HFFc6 (cell line): ENCODE measurements at regions not wholly inside any gene's neighbourhood (a gene's known extent, or its start where the extent isn't known, plus 50 kb on each side); places are given as distances from the start of the nearest gene placed in this dataset.

Experiments used
- DNase-seq: peaks from one replicate; pipeline ENCODE4 v3.0.0-alpha.2; 2018
- H3K27ac Mint-ChIP-seq: 2 replicates; pipeline ENCODE4 v1.8.0; 2020; ENCODE audit warnings: mild to moderate bottlenecking, mixed read lengths
- H3K27me3 Mint-ChIP-seq: 2 replicates; pipeline ENCODE4 v1.8.0; 2021; ENCODE audit warnings: mild to moderate bottlenecking, moderate library complexity, mixed read lengths; ENCODE audit not compliant: insufficient read depth
- H3K36me3 Mint-ChIP-seq: 2 replicates; pipeline ENCODE4 v1.8.0; 2021; ENCODE audit warnings: low read depth, mixed read lengths
- H3K4me1 Mint-ChIP-seq: 2 replicates; pipeline ENCODE4 v1.8.0; 2020; ENCODE audit warnings: low read depth, mixed read lengths
- H3K4me3 Mint-ChIP-seq: 2 replicates; pipeline ENCODE4 v1.8.0; 2020; ENCODE audit warnings: mild to moderate bottlenecking, moderate library complexity, mixed read lengths
- H3K9me3 Mint-ChIP-seq: 2 replicates; pipeline ENCODE4 v1.8.0; 2020; ENCODE audit warnings: mild to moderate bottlenecking, mixed read lengths
- CTCF ChIP-seq: fragments of 200-600 bp; sonication (generic); IDR thresholded peaks from 2 replicates; pipeline ENCODE4 v1.5.0; 2021; ENCODE audit warnings: antibody characterized with exemption, mild to moderate bottlenecking

- Mint-ChIP-seq H3K27ac (no peak overlapping the region), H3K27me3 (no peaks in the 10 kb centered on the region), H3K36me3 (peaks cover 18% of the 10 kb centered on the region), H3K4me1 (peaks cover 16% of the 10 kb centered on the region), H3K4me3 (no peak overlapping the region), H3K9me3 (peaks cover 7% of the 10 kb centered on the region; the same call in 1 of the 2 replicates)
- TF ChIP-seq CTCF, result no peak
- no peak for DNase-seq
Observed at GRCh38 chr2:67656875-67657274, 259.7 kb downstream of the ETAA1 start.

GRCh38 chr2:67658820-67659219, 261.7 kb downstream of the ETAA1 start:
- H3K9me3 Mint-ChIP-seq, result peaks cover 7% of the 10 kb centered on the region; the same call in 1 of the 2 replicates
- H3K4me3 Mint-ChIP-seq, result no peak overlapping the region
- H3K27me3 Mint-ChIP-seq, result no peaks in the 10 kb centered on the region
- no peak for DNase-seq
- TF ChIP-seq CTCF, result no peak
- H3K36me3 Mint-ChIP-seq, result peaks cover 18% of the 10 kb centered on the region
- no peak overlapping the region for H3K27ac Mint-ChIP-seq
- peaks cover 9% of the 10 kb centered on the region for H3K4me1 Mint-ChIP-seq

GRCh38 chr2:67660015-67660602, 263.0 kb downstream of the ETAA1 start:
- Mint-ChIP-seq H3K27me3 (no peaks in the 10 kb centered on the region), H3K27ac (no peak overlapping the region), H3K4me3 (no peak overlapping the region), H3K9me3 (peaks cover 7% of the 10 kb centered on the region; the same call in 1 of the 2 replicates), H3K36me3 (peaks cover 17% of the 10 kb centered on the region), H3K4me1 (peaks cover 8% of the 10 kb centered on the region)
- no peak for DNase-seq
- TF ChIP-seq CTCF, result no peak

- peaks cover 7% of the 10 kb centered on the region; the same call in 1 of the 2 replicates for H3K9me3 Mint-ChIP-seq
- peaks cover 14% of the 10 kb centered on the region for H3K36me3 Mint-ChIP-seq
- TF ChIP-seq CTCF, result no peak
- no peak overlapping the region for H3K27ac Mint-ChIP-seq
- H3K4me1 Mint-ChIP-seq, result peaks cover 8% of the 10 kb centered on the region
- no peak for DNase-seq
- H3K4me3 Mint-ChIP-seq, result no peak overlapping the region
- H3K27me3 Mint-ChIP-seq, result no peaks in the 10 kb centered on the region
Observed at GRCh38 chr2:67660871-67661270, 263.7 kb downstream of the ETAA1 start.

GRCh38 chr2:67662222-67662621, 265.1 kb downstream of the ETAA1 start:
- no peak for DNase-seq
- Mint-ChIP-seq H3K36me3 (peaks cover 14% of the 10 kb centered on the region), H3K4me3 (no peak overlapping the region), H3K27me3 (no peaks in the 10 kb centered on the region; the same call in 1 of the 2 replicates), H3K4me1 (peaks cover 17% of the 10 kb centered on the region), H3K27ac (no peak overlapping the region), H3K9me3 (peaks cover 7% of the 10 kb centered on the region; the same call in 1 of the 2 replicates)
- TF ChIP-seq CTCF, result no peak
